Adrenal gland (tissue), 5 donors: ENCODE measurements at regions not wholly inside any gene's neighbourhood (a gene's known extent, or its start where the extent isn't known, plus 50 kb on each side); places are given as distances from the start of the nearest gene placed in this dataset.

ENCODE experiments used
- POLR2A ChIP-seq, 2 donors: fragments of 450-650 bp; IDR thresholded peaks; one replicate each; pipeline ENCODE4 v1.6.1; 2017; ENCODE audit warnings: antibody characterized with exemption in 2 of 2, mild to moderate bottlenecking in 2 of 2, moderate library complexity in 1 of 2
- TF ChIP-seq, protein P1 (sequence below), 6 experiments: fragments of 450-650 bp in 4 of 6; fragments of 200-600 bp in 2 of 6; sonication (generic) in 1 of 6; IDR thresholded peaks; 1 replicate in 5 of 6; 2 replicates in 1 of 6; pipeline versions ENCODE4 v1.5.1 to v1.8.0; 2016 to 2021; ENCODE audit warnings: antibody characterized with exemption in 6 of 6, mild to moderate bottlenecking in 2 of 6, moderate library complexity in 1 of 6
- donor health status: DM: no; HTN: no; CAD: no.

DNA sequence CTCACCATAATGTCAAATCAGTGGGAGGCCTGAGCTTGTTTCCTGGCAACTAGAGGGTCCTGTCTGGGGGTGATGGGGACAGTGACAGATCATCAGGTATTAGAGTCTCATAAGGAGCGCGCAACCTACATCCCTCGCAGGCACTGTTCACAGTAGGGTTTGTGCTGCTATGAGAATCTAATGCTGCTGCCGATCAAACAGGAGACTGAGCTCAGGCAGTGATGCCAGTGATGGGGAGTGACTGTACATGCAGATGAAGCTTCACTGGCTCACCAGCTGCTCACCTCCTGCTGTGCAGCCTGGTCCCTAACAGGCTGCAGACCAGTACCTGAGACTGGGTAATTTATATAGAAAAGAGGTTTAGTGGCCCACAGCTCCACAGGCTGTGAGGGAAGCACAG lies 147.3 kb downstream of the TTLL2 start:
- TF ChIP-seq, protein P1, sequence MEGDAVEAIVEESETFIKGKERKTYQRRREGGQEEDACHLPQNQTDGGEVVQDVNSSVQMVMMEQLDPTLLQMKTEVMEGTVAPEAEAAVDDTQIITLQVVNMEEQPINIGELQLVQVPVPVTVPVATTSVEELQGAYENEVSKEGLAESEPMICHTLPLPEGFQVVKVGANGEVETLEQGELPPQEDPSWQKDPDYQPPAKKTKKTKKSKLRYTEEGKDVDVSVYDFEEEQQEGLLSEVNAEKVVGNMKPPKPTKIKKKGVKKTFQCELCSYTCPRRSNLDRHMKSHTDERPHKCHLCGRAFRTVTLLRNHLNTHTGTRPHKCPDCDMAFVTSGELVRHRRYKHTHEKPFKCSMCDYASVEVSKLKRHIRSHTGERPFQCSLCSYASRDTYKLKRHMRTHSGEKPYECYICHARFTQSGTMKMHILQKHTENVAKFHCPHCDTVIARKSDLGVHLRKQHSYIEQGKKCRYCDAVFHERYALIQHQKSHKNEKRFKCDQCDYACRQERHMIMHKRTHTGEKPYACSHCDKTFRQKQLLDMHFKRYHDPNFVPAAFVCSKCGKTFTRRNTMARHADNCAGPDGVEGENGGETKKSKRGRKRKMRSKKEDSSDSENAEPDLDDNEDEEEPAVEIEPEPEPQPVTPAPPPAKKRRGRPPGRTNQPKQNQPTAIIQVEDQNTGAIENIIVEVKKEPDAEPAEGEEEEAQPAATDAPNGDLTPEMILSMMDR (IDR thresholded peaks at IDR 0.05) = no peak
- no peak for TF ChIP-seq POLR2A (IDR thresholded peaks at IDR 0.05)
